Muscle of back (tissue), 3 donors: ENCODE measurements at regions not wholly inside any gene's neighbourhood (a gene's known extent, or its start where the extent isn't known, plus 50 kb on each side); places are given as distances from the start of the nearest gene placed in this dataset.
"Not testable (repeated sequence)": the region's sequence is repeated elsewhere in the genome, so short reads cannot be mapped to it uniquely, and the experiment has no call there.

Experiments
- DNase-seq, 3 donors: peaks; one replicate each; pipeline versions ENCODE4 v3.0.0 to v3.0.0-alpha.2; 2013

DNA sequence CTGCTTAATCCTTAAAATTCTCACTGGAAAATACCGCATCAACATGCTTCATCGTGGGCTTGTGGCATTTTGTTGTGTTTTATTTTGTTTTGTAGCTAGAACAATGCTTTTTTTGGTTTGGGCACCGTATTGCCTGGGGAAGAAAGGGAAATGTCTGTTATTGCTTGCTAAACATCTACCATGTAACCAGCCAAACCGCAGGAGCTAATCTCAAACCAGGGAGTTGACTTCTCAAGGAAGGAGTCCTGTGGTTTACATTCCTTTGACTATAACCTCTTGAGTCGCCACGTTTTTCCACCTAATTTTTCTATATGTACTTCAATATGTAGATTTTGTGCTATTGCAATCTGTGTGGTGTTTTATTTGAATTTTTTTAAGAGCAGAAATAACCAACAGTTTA lies 593.5 kb upstream of the SOX9 start:
- DNase-seq: no peak

DNA sequence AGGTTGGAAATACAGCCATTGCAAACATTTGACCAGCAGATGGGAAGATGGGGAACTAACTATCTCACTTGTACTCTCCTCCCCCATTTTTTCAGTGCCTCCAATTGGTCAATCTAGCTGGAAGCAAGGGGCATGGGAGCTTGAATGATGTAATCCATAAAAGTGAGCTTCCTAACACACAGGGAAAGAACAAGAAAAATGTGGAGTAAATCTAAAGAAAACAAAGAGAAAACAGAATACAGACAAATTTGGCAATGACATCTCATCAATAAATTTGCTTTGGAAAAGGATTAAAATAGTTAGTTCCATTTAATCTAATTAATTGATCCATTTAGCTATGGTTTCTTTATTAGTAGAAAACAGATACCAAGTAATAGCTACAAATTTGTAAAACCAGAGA lies 592.6 kb upstream of the SOX9 start:
- no peak for DNase-seq

DNA sequence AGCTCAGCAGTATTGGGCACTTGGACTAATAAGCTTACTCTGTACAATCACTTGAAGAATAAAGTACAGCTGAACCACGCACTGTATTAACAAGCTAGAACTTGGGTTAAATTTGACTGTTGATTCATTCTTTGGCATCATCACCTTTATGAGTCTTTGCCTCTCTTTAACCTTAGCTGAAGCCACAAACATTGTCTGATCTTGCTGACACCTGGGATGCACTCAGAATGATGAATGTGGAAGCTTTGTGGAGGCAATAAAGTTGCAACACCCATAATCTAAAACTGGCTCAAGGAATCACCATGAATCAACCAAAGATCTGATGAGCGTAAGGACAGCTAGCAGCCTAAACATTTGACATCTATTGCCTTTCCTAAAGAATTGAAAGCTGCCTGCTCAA lies 590.6 kb upstream of the SOX9 start:
- DNase-seq: peak in 1 of 3 donors; percentile 4

DNA sequence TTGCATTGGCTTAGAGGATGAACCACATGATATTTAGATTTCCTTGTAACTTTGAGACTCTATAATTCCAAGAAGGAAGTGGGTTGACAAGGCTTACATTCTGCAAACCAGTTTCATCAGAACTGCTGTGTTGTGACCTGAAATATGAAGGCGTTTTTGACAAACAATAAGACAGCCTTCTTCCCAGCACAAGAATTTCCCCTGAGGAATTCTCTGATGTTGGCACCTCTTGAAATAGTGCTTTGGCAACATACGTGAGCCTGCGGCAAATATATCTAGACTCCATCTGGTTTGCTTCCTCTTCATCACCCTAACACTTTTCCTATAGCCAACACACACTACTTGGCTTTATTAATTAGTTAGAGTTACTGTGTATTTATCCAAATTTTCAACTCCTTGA lies 585.5 kb upstream of the SOX9 start:
- DNase-seq: no peak

DNA sequence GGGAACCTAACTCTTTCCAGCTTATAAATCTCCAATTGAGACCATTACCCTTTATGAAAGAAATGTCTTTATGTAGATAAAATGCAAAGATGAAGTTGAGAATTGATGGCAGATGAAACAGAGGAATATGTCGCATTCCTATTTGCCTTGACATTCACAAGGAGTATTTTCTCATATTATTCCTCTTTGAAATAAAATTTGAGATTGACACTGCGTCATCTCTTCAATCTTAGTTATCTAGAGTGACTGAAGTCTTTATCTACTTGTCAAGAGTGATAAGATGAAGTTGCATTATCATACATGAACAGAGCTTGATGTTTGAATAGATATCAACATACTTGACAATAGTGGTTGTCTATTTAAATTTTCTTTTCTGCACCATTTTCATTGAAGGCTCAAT lies 574.4 kb upstream of the SOX9 start:
- no peak for DNase-seq

DNA sequence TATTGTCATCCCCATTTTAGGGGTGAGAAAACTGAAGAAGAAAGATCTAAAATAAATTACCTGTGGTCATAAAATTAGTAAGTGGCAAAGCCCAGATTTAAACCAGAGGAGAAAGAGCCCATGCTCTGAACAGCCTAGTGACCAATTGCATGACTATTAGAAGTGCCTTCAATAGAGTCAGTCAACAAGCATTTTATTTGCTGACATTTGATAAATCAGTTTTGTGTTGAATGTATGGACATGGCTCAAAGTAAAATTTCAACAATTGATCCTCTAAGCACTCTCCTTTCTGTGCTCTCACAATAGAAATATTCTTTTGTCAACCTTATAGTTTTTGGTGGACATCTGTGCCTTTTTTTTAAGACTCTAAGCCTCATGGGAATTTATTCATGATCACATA lies 572.9 kb upstream of the SOX9 start:
- DNase-seq: no peak

DNA sequence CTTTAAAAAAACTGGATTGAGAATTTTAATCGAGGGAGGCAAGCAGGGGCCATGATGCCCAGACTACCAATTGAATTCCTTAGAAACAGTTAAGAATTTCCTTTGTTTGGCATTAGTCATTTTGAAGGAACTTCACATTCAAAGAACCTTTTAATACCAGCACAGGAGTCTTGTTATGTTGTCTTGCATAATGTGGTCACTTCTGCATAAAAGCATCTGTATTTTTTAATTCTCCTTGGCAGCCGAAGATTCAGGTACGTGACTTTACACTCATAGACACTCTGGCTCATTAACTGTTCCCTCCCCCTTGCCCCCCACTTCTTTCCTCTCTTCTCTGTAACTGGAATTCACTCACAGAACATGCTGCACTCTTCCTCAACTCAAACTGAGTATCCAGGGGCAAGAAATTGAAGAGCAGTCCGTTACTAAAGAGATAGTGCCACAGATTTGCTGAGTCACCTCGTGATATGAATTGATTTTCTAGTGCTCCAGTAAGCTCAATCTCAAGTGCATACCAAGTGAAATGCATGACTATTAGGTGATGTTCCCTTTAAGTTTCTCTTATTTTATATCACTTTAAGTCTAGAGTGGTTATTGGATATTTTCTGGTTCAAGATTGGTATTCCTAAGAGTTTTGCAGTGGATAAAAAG lies 572.2 kb upstream of the SOX9 start:
- DNase-seq: no peak

DNA sequence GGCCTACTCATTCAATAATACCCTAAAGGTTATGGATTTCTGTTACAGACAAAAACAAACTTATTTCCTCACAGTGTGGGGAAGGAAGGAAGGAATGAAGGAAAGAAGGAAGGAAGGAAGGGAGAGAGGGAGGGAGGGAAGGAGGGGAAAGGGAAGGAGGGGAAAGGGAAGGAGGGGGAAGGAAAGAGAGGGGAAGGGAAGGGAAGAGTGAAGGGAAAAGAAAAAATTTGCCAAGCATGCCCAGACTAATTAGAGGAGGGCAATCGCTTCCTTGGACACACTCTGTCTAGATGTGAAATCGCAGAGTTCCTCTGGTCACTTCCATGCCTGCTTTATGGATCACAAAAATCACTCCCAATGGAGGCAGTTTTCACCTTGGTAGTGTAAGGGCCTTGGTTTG lies 570.1 kb upstream of the SOX9 start:
- no peak for DNase-seq

DNA sequence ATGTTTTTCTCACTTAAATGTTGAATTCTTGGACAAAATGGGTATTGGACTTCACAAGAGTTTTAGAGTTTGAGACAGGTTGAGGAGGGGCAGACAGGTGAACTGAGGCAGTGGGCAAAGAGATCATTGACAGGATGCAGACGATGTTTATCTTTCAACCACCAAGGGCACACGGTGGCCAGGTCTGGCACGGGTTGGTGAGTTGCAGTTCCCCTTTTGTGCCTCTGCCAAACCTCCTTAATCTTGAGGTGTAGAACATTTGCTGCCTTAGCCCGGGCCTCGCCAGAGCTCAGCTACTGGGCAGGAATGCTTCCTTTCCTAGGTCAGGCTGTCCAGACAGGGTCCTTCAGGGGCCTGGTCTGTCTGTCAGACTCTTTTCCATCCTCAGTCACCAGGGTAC lies 567.4 kb upstream of the SOX9 start:
- DNase-seq: no peak

DNA sequence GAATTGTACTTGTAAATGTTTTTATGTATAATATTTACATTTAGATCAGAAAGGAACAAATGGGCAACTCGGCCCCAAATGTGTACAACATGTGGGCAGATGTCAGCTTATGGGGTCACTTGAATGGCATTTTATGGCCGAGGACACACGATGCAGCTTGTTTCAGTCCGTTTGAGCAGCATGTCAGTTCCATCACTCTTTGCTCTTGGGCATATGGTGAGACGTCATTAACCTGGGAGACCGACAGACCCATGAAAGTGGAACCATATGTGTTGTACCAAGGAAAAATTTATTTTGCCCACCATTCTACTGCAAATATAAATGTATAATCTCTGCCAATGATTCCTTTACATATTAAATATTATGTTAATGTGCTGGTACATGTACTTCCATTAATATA lies 561.9 kb upstream of the SOX9 start:
- DNase-seq: no peak

DNA sequence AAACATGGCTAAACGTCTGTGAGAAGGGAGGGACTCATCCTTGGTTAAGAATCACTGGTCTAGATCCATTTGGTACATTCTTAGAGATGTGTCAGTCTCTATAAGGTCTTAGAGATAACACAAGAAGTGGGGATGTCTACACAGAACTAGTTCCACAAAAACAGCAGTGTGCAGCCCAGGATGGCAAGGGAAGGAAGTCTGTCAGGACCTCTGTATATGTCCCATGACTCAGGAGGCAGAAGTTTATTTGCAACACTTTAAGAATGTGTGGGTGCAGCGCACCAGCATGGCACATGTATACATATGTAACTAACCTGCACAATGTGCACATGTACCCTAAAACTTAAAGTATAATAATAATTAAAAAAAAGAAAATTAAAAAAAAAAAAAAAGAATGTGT lies 548.5 kb upstream of the SOX9 start:
- no peak for DNase-seq

DNA sequence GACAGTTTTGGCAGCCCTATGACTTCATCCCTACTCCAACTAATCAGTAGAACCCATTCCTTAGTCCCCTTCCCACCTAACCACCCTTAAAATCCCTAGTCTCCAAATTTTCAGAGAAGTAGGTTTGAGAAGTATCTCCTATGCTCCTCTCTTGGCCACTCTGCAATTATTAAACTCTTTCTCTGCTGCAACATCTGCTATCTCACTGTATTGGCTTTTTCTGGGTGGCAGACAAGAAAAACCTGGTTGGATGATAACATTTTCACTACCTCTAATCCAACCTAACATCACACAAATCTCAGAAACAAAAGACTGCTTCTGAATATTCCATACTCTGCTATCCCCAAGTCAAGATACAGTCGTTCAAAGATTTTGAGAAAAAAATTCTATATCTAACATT lies 542.4 kb upstream of the SOX9 start:
- DNase-seq: no peak

DNA sequence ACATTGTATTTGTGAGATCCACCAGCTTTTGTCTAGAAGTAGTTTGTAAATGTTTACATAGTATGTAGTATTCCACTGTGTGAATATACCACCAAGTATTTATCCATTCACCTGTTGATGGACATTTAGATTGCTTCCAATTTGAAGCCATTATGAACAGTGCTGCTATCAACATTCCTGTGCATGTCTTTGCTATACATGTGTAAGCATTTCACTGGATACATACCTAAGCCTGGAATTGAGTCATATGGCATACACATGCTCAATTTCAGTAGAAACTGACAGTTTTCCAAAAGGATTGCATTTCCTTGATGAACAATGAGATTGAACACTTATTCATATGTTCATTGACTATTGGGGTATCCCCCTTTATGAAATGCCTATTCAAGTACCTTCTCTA lies 540.6 kb upstream of the SOX9 start:
- DNase-seq: no peak

DNA sequence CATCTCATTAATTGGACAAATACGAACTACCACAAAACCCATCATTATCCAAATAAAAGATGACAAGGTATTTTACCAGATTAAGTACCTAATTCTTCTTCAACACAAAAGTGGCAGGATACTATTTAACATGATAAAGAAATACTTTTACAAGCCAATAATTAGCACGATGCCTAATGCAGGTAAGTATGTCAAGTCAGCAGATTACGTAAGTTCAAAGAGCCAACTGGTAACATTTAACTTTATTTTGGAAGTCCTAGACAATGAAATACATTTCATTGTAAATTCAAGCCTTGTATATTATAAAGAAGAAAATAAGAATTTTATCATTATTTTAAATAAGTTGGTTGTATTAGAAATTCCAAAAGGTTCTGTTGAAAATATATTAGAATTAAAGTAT lies 535.3 kb upstream of the SOX9 start:
- DNase-seq: no peak

DNA sequence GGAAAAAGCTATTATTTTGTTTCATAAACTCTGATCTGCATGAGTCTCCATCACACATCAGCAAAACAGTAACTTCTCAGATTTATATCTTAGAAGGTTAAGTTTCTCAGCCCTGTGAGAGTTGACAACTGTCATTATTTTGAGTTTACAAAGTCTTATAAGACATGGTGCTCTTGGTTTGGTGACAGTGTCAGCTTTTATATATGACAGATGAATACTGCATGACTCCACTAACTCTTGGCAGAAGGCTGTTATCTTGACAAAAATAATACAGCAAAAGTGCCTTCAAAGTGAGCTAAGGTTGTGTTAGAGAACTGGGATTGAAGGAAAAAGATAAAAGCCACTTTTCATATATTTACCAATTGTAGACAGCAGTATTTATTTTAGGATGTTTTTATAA lies 528.4 kb upstream of the SOX9 start:
- no peak for DNase-seq

DNA sequence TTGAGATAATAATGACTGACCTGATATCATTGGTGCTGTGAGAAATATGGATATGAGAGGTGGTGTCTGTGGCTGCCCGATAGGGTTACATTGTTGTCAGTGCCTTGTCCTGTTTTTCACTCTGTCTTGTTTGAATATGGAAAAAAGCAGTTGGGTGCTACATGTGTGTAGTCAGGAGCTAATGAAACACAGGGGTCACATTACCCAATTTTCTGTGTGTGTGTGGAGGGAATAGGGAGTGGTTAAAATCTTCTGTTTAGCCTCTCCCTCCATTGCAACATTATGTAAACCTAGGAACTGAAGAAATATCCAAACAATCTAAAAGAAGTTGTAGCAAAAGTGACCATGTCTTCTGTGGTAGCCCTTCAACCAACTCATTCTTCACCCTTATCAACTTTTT lies 527.7 kb upstream of the SOX9 start:
- DNase-seq: no peak

DNA sequence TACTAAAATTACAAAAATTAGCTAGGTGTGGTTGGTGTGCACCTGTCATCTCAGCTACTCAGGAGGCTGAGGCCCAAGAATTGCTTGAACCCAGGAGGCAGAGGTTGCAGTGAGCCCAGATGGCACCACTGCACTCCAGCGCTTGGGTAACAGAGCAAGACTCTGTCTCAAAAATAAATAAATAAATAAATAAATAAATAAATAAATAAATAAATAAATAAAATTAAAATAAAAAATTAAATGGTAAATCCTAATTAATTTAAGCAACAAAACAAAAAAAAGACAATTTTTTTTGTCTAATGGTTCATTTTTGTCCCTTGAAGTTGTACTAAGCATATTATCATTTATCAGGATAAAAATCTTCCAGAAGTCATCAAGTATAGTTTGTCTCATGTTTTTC lies 521.2 kb upstream of the SOX9 start:
- not testable (repeated sequence) for DNase-seq

DNA sequence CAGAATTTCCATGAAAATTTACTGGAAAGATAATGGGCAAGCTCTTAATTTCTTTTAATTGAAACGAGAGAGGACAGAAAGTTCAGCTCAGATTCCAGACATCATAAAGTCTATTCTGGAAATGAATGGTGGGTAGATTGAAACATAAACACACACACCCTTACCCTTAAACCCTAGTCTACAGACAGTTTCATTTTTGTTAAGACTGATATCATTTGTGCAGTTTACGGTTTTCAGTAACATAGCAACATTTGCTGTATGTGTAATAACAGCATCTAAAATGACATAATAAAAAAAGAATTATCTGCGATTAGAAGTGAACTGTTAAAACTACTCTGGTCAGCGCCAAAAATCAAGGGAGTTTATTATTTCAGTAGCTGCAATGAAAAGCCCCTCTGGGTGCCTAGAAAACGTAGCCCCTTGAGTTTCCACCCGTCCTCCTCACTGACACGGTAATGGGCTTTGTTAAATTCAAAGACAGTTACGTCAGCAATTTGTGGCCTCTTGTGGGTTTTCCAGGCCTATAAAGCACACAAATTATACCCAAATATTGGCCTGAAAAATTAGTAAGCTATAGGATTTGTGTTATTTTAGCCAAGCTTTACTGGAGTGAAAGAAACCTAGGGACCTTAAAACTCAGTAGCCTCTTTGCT lies 520.6 kb upstream of the SOX9 start:
- peak in 2 of 3 donors; percentile 1 to 29 for DNase-seq

DNA sequence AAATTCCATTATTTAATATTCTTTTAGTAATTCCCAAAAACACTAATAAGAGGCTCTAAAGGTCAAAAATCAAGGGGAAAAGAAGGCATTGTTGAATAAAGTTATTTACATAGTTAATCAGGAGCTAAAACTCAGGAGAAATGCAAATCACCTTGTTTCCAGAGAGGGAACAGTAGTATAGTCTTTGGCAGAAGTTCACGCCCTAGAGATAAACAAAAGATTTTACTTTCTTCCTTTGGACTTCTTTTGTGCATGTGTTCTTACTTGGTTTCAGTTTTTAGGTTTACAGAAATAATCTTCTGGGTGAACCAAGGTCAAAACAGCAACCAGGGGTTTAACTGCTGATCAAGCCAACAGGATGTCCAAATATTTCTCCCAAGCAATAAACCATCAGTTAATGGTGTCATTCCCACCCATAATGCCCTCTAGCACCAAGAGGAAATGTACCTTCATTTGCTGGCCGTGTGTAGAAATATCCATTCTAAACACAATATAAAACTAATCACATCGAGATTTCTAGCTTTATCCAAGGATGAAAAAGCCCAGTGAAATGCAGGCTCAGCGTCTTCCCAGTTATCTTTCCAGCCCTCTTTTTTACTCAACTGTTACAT lies 518.8 kb upstream of the SOX9 start:
- no peak for DNase-seq

DNA sequence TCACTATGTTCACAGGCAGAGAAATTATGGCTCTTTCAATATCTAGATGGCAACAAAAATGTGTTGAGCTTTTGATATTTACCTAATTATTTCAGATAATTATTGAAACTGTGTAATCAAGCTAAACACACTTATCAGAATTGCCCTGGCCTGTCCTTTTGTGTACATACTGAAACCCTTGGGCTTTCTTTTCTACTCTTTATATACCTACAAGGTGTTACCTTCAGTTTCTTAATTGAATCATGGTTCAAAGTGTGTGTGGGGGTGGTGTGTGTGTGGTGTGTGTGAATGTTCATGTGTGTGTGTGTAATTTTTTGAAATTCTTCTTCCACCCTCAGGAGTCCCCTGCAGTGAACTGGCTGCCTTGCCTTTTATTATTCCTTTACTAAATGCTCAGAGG lies 506.8 kb upstream of the SOX9 start:
- no peak for DNase-seq

DNA sequence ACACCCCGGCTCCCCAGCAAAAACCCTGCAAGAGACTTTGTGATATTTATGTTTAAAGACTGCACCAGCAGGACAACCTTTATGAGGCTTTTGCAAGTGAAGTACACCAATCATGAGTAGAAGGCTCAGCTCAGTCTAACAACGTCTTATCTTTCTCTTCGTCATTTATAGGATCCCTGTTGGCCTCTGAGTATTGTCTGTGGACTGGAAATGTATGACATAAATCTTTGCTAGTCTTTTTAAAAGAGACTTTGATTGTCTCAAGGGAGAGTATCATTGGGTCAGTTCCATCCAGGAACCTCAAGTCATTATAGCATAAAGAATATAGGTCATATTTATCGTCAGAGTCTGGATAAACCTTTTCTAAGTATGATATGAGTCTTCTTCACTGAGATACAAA lies 505.0 kb upstream of the SOX9 start:
- no peak for DNase-seq

DNA sequence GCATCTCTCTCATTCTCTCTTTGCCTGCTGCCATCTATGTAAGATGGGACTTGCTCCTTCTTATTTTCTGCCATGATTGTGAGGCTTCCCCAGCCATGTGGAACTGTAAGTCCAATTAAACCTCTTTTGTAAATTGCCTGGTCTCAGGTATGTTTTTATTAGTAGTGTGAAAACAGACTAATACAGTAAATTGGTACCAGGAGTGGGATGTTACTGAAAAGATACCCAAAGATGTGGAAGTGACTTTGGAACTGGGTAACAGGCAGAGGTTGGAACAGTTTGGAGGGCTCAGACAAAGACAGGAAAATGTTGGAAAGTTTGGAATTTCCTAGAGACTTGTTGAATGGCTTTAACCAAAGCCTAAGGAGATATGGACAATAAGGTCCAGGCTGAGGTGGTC lies 503.1 kb upstream of the SOX9 start:
- not testable (repeated sequence) for DNase-seq

DNA sequence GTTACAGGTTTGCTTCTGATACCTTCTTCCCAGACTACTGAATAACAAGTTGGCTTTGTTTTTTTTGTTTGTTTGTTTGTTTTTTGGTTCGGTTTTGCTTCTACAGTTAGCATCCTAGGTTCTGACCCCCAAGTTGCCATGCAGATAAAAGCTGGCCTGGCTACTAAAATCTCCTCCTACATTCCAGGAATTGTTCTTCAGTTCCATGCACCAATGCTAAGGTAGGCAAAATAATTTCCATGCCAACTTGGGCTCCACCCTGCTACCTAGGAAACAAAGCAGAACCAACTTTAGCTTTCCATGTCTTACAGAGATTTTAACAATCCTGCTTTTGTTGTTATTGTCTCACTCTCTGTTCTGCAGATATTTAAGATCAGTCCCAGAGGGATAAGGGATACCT lies 495.5 kb upstream of the SOX9 start:
- no peak for DNase-seq

DNA sequence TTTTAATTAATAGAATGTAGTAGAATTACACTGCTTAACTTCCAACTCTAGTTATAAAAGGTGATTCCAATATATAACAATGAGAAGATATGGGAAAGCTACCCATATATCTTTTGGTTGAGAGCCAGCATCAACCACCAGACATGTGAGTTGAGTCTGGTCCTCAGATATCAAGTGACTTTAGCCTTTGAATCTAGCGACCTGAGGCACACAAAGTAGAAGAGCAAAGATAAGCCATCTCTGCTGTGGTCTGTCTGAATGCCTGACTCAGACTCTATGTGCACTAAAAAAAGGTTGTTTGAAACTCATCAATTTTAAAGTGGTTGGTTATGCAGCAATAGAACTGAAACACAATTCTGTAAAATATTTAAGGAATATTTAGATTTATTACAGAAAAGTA lies 492.5 kb upstream of the SOX9 start:
- no peak for DNase-seq
